A549 (cell line): ENCODE measurements at regions not wholly inside any gene's neighbourhood (a gene's known extent, or its start where the extent isn't known, plus 50 kb on each side); places are given as distances from the start of the nearest gene placed in this dataset.

Experiments used
- ATAC-seq, 2 experiments: fragments of 200-7000 bp in 1 of 2; fragments of >200 bp in 1 of 2; cut with Nextera tagmentation in 1 of 2; cut with Tn5 transposase in 1 of 2; 3 replicates each; pipeline versions ENCODE4 v1.8.0 to v1.9.1; 2018 to 2020; ENCODE audit warnings: mild to moderate bottlenecking in 1 of 2, moderate library complexity in 1 of 2
- CTCF ChIA-PET: fragments of 300-600 bp; sonication (Branson Sonifier 250); formaldehyde crosslinking; extraction: SDS; loops from one replicate; lab custom pipeline; 2021; ENCODE audit warnings: antibody characterized with exemption, inconsistent platforms; lab: Yijun Ruan, JAX
- POLR2A ChIA-PET: fragments of 350-600 bp; formaldehyde crosslinking; extraction: SDS; loops from one replicate; lab custom pipeline; 2021; ENCODE audit warnings: antibody characterized with exemption, inconsistent platforms; lab: Yijun Ruan, JAX
- DNase-seq, 2 experiments: peaks; one replicate each; pipeline versions ENCODE4 v3.0.0 to v3.0.0-alpha.2; 2011 to 2016; ENCODE audit warnings: low read depth in 1 of 2, low spot score in 1 of 2
- FAIRE-seq: peaks from 2 replicates; lab custom pipeline; 2011; peaks lifted over from hg19 to GRCh38; lab: Jason Lieb, UNC
- H3K27ac ChIP-seq, 2 experiments: fragments of >200 bp; sonication (Bioruptor Twin); formaldehyde crosslinking; 3 replicates each; pipeline ENCODE4 v1.5.1; 2016 to 2017
- H3K4me1 ChIP-seq: fragments of >200 bp; sonication (Bioruptor Twin); formaldehyde crosslinking; 3 replicates; pipeline ENCODE4 v1.6.1; 2016
- H3K4me2 ChIP-seq: fragments of >200 bp; sonication (Bioruptor Twin); formaldehyde crosslinking; 3 replicates; pipeline ENCODE4 v1.6.1; 2016
- H3K4me3 ChIP-seq: fragments of >200 bp; sonication (Bioruptor Twin); formaldehyde crosslinking; 3 replicates; pipeline ENCODE4 v1.5.1; 2016
- H3K9me3 ChIP-seq: fragments of >200 bp; sonication (Bioruptor Twin); formaldehyde crosslinking; 3 replicates; pipeline ENCODE4 v1.6.1; 2016
- BHLHE40 ChIP-seq: IDR thresholded peaks from 2 replicates; pipeline ENCODE4 v1.6.1; 2012; ENCODE audit warnings: low read depth, low read length, inconsistent platforms
- CBX2 ChIP-seq: fragments of 200-600 bp; sonication (generic); IDR thresholded peaks from 2 replicates; pipeline ENCODE4 v1.6.1; 2016; ENCODE audit warnings: low read depth, mild to moderate bottlenecking, borderline replicate concordance
- CBX8 ChIP-seq: fragments of 200-600 bp; sonication (generic); IDR thresholded peaks from 2 replicates; pipeline ENCODE4 v1.6.1; 2016
- EHF ChIP-seq: fragments of 250-450 bp; sonication (Bioruptor Pico); IDR thresholded peaks from 2 replicates; pipeline ENCODE4 v1.5.0; 2020; ENCODE audit warnings: mild to moderate bottlenecking
- GATA3 ChIP-seq: IDR thresholded peaks from 2 replicates; pipeline ENCODE4 v1.6.1; 2012; ENCODE audit warnings: borderline replicate concordance
- HEYL ChIP-seq: fragments of 250-450 bp; sonication (Bioruptor Pico); IDR thresholded peaks from 2 replicates; pipeline ENCODE4 v1.8.0; 2021; ENCODE audit warnings: mild to moderate bottlenecking, moderate library complexity
- NPAS2 ChIP-seq: fragments of 250-450 bp; sonication (Bioruptor Pico); IDR thresholded peaks from 2 replicates; pipeline ENCODE4 v1.8.0; 2022; ENCODE audit warnings: mild to moderate bottlenecking, moderate library complexity, borderline replicate concordance
- RAD21 ChIP-seq, 2 experiments: fragments of >200 bp in 1 of 2; sonication (Bioruptor Twin) in 1 of 2; formaldehyde crosslinking in 1 of 2; IDR thresholded peaks in 1 of 2; conservative IDR thresholded peaks in 1 of 2; 2 replicates in 1 of 2; 3 replicates in 1 of 2; pipeline ENCODE4 v1.6.1; 2012 to 2018; ENCODE audit warnings: inconsistent platforms in 1 of 2
- RFX5 ChIP-seq: fragments of 450-650 bp; IDR thresholded peaks from 2 replicates; pipeline ENCODE4 v1.7.1; 2014; ENCODE audit warnings: antibody characterized with exemption, mild to moderate bottlenecking, moderate library complexity
- SMC3 ChIP-seq: fragments of >200 bp; sonication (Bioruptor Twin); formaldehyde crosslinking; IDR thresholded peaks from 3 replicates; pipeline ENCODE4 v1.6.1; 2018; ENCODE audit warnings: inconsistent platforms
- ZNF302 ChIP-seq: fragments of 250-450 bp; sonication (Bioruptor Pico); IDR thresholded peaks from 2 replicates; pipeline ENCODE4 v1.9.0; 2021; ENCODE audit warnings: inconsistent platforms, mild to moderate bottlenecking, moderate library complexity
- WGBS: methylation state at CpG from one replicate; pipeline ENCODE4 v1.1.6; 2017; ENCODE audit errors: missing lambda C conversion rate; 5-methylcytosine and 5-hydroxymethylcytosine counted together
- TF ChIP-seq, protein P1 (sequence below): fragments of 450-650 bp; IDR thresholded peaks from 2 replicates; pipeline ENCODE4 v1.6.1; 2014; ENCODE audit warnings: antibody characterized with exemption
- TF ChIP-seq, protein P2 (sequence below): fragments of 150-350 bp; IDR thresholded peaks from 2 replicates; pipeline ENCODE4 v1.6.1; 2014; ENCODE audit warnings: low read depth, mild to moderate bottlenecking, low read length
- TF ChIP-seq, protein P3 (sequence below): fragments of >200 bp; sonication (Bioruptor Twin); formaldehyde crosslinking; IDR thresholded peaks from 3 replicates; pipeline ENCODE4 v1.5.1; 2016

DNA sequence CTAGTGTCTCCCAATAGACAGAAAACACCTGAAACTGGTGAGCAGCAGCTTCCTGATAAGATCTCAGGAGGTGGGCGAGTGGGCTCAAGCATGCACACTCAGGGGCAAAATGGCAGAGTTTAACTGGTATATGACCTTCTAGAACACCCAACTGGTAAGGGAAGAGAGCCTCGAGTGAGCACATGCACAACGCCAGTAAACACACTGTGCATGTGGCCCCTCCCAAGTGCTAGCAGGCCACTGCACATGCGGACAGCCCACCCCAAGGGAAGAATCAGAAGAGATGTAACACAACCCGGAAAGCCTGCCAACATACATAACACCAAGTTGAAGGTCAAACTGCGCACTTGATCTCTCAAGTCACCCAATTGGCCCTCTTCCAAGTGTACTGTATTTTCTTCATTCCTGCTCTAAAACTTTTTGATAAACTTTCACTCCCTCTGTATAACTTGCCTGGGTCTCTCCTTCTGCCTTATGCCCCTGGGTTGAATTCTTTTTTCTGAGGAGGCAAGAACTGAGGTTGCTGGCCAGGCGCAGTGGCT, 138.2 kb downstream of the GLUL start:
- CTCF ChIA-PET = no interaction called here
- ATAC-seq = no peak

DNA sequence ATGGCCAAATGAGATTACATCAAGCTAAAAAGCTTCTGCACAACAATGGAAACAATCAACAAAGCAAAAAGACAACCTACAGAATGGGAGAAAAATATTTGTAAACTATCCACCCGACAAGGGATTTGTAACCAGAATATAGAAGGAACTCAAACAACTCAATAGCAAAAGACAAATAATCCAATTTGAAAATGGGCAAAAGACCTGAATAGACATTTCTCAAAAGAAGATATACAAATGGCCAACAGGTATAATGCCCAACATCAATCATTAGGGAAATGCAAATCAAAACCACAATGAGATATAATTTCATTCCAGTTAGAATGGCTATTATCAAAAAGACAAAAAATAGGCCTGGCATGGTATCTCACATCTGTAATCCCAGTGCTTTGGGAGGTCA, 140.0 kb downstream of the GLUL start:
- Histone ChIP-seq H3K4me2 (no peak overlapping the region), H3K4me1 (no peaks in the 10 kb centered on the region), H3K9me3 (no peaks in the 10 kb centered on the region), H3K27ac (no peak overlapping the region), H3K4me3 (no peak overlapping the region)
- ChIA-PET CTCF (no interaction called here), POLR2A (no interaction called here)
- no peak for FAIRE-seq
- WGBS = 35% methylated on average over 1 of the region's 1 CpG
- no peak for ATAC-seq
- DNase-seq = no peak
- no peak for TF ChIP-seq RAD21 (conservative IDR thresholded peaks at IDR 0.05 in 1 of 2, IDR thresholded peaks at IDR 0.05 in 1 of 2)
- no peak for TF ChIP-seq SMC3
- no peak for TF ChIP-seq HEYL (CRISPR knock-in tag)
- TF ChIP-seq GATA3 = no peak
- no peak for TF ChIP-seq RFX5
- TF ChIP-seq EHF (CRISPR knock-in tag) = no peak
- TF ChIP-seq CBX2 = no peak
- TF ChIP-seq, protein P1, sequence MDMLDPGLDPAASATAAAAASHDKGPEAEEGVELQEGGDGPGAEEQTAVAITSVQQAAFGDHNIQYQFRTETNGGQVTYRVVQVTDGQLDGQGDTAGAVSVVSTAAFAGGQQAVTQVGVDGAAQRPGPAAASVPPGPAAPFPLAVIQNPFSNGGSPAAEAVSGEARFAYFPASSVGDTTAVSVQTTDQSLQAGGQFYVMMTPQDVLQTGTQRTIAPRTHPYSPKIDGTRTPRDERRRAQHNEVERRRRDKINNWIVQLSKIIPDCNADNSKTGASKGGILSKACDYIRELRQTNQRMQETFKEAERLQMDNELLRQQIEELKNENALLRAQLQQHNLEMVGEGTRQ = no peak
- TF ChIP-seq, protein P2, sequence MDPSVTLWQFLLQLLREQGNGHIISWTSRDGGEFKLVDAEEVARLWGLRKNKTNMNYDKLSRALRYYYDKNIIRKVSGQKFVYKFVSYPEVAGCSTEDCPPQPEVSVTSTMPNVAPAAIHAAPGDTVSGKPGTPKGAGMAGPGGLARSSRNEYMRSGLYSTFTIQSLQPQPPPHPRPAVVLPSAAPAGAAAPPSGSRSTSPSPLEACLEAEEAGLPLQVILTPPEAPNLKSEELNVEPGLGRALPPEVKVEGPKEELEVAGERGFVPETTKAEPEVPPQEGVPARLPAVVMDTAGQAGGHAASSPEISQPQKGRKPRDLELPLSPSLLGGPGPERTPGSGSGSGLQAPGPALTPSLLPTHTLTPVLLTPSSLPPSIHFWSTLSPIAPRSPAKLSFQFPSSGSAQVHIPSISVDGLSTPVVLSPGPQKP = no peak
- no peak for TF ChIP-seq CBX8
- no peak for TF ChIP-seq ZNF302 (CRISPR knock-in tag)
- TF ChIP-seq, protein P3, sequence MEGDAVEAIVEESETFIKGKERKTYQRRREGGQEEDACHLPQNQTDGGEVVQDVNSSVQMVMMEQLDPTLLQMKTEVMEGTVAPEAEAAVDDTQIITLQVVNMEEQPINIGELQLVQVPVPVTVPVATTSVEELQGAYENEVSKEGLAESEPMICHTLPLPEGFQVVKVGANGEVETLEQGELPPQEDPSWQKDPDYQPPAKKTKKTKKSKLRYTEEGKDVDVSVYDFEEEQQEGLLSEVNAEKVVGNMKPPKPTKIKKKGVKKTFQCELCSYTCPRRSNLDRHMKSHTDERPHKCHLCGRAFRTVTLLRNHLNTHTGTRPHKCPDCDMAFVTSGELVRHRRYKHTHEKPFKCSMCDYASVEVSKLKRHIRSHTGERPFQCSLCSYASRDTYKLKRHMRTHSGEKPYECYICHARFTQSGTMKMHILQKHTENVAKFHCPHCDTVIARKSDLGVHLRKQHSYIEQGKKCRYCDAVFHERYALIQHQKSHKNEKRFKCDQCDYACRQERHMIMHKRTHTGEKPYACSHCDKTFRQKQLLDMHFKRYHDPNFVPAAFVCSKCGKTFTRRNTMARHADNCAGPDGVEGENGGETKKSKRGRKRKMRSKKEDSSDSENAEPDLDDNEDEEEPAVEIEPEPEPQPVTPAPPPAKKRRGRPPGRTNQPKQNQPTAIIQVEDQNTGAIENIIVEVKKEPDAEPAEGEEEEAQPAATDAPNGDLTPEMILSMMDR = no peak
- no peak for TF ChIP-seq NPAS2 (CRISPR knock-in tag)

More for the DNA sequence above, 138.2 kb downstream of the GLUL start:
- H3K27ac ChIP-seq = no peak overlapping the region
- POLR2A ChIA-PET = no interaction called here
- 52% methylated on average over 7 of the region's 7 CpGs for WGBS
- no peak overlapping the region for H3K4me2 ChIP-seq
- TF ChIP-seq EHF (CRISPR knock-in tag) (no peak), BHLHE40 (no peak)
- H3K9me3 ChIP-seq = no peaks in the 10 kb centered on the region
- H3K4me1 ChIP-seq = no peaks in the 10 kb centered on the region
- FAIRE-seq (no peak), DNase-seq (no peak)
- no peak overlapping the region for H3K4me3 ChIP-seq

DNA sequence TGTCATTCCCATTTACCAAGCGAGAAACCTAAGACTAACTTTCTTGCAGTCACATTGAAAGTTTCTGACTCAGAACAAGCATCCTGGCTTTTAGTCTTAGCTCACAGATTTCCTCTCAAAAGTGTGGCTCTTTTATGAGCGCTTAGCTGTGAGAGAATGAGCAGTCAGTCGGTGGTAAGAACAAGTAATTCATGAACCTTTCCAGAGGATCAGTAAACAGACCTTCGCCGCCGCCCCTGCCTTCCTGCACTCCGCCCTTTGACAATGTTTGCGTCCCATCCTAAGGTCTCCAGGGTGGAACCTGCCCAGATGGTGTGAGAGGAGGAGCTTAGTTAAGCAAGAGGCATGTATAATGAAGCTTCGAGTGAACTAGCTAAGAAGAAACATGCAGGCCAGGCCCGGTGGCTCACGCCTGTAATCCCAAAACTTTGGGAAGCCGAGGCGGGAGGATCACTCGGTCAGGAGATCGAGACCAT, 142.4 kb downstream of the GLUL start:
- TF ChIP-seq, protein P3 = no peak
- no peak for TF ChIP-seq GATA3
- DNase-seq (no peak), FAIRE-seq (no peak), ATAC-seq (no peak)
- 44% methylated on average over 15 of the region's 15 CpGs for WGBS
- H3K4me1 ChIP-seq = no peaks in the 10 kb centered on the region
- H3K9me3 ChIP-seq = no peaks in the 10 kb centered on the region
- POLR2A ChIA-PET = interaction anchor here (0.6 kb wide), 1 partner anchor 45 kb away, joined by 4 read pairs; no protein-coding TSS in a partner anchor
- H3K4me2 ChIP-seq = no peak overlapping the region
- H3K27ac ChIP-seq = no peak overlapping the region
- CTCF ChIA-PET = interaction anchor here (0.7 to 1.1 kb wide), 3 partner anchors 19 to 165 kb away, joined by 3 read pairs; no protein-coding TSS in a partner anchor
- no peak overlapping the region for H3K4me3 ChIP-seq
